Ovary (tissue), 3 donors: ENCODE measurements at regions not wholly inside any gene's neighbourhood (a gene's known extent, or its start where the extent isn't known, plus 50 kb on each side); places are given as distances from the start of the nearest gene placed in this dataset.

Experiments used
- POLR2A ChIP-seq: fragments of 450-650 bp; IDR thresholded peaks from one replicate; pipeline ENCODE4 v1.6.1; 2017; ENCODE audit warnings: antibody characterized with exemption, mild to moderate bottlenecking, moderate library complexity
- TF ChIP-seq, protein P1 (sequence below), 3 donors: fragments of 450-650 bp in 2 of 3; fragments of 200-600 bp in 1 of 3; IDR thresholded peaks; one replicate each; pipeline versions ENCODE4 v1.5.1 to v1.8.0; 2016 to 2022; ENCODE audit warnings: antibody characterized with exemption in 3 of 3, mild to moderate bottlenecking in 1 of 3
- donor health status: DM: no; HTN: no; CAD: no.

DNA sequence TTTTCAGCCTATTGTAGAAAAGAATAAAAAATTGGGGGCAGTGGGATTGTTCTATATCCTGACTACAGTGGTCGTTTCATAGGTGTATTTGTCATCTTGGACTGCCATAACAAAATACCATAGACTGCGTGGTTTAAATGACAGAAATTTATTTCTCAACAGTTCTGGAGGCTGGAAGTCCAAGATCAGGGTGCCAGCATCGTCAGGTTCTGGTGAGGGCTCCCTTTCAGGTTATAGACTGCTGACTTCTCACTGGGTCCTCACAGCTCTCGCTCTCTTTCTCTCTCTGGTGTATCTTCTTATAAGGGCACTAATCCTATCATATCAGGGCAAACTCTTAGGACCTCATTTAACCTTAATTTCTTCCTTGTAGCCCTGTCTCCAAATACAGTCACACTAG, 356.7 kb upstream of the TRPC7 start:
- TF ChIP-seq, protein P1, sequence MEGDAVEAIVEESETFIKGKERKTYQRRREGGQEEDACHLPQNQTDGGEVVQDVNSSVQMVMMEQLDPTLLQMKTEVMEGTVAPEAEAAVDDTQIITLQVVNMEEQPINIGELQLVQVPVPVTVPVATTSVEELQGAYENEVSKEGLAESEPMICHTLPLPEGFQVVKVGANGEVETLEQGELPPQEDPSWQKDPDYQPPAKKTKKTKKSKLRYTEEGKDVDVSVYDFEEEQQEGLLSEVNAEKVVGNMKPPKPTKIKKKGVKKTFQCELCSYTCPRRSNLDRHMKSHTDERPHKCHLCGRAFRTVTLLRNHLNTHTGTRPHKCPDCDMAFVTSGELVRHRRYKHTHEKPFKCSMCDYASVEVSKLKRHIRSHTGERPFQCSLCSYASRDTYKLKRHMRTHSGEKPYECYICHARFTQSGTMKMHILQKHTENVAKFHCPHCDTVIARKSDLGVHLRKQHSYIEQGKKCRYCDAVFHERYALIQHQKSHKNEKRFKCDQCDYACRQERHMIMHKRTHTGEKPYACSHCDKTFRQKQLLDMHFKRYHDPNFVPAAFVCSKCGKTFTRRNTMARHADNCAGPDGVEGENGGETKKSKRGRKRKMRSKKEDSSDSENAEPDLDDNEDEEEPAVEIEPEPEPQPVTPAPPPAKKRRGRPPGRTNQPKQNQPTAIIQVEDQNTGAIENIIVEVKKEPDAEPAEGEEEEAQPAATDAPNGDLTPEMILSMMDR (IDR thresholded peaks at IDR 0.05): no peak
- TF ChIP-seq POLR2A: no peak
